8988T (cell line): ENCODE measurements at regions not wholly inside any gene's neighbourhood (a gene's known extent, or its start where the extent isn't known, plus 50 kb on each side); places are given as distances from the start of the nearest gene placed in this dataset.
"Not testable (repeated sequence)": the region's sequence is repeated elsewhere in the genome, so short reads cannot be mapped to it uniquely, and the experiment has no call there.

Source experiments
- DNase-seq: peaks from one replicate; pipeline ENCODE4 v3.0.0; 2011

GRCh38 chr9:106060885-106061284, 366.5 kb downstream of the TMEM38B start:
- DNase-seq: no peak

- DNase-seq: no peak
These were observed 367.9 kb downstream of the TMEM38B start for GRCh38 chr9:106062250-106062649.

- DNase-seq: no peak
These were observed 370.8 kb downstream of the TMEM38B start for GRCh38 chr9:106065136-106065535.

GRCh38 chr9:106065579-106066214, 371.4 kb downstream of the TMEM38B start:
- DNase-seq: no peak

- DNase-seq: no peak
These were observed 372.7 kb downstream of the TMEM38B start for GRCh38 chr9:106066940-106067524.

GRCh38 chr9:106069241-106069640, 374.9 kb downstream of the TMEM38B start:
- DNase-seq: no peak

GRCh38 chr9:106072421-106072820, 378.1 kb downstream of the TMEM38B start:
- DNase-seq: no peak

GRCh38 chr9:106074006-106074405, 379.7 kb downstream of the TMEM38B start:
- DNase-seq: no peak

GRCh38 chr9:106075236-106075959, 381.1 kb downstream of the TMEM38B start:
- no peak for DNase-seq

GRCh38 chr9:106075960-106076327, 381.6 kb downstream of the TMEM38B start:
- no peak for DNase-seq

- no peak for DNase-seq
These were observed 382.4 kb downstream of the TMEM38B start for GRCh38 chr9:106076711-106077110.

GRCh38 chr9:106077731-106078130, 383.4 kb downstream of the TMEM38B start:
- no peak for DNase-seq

- no peak for DNase-seq
These were observed 388.3 kb downstream of the TMEM38B start for GRCh38 chr9:106082621-106083020.

GRCh38 chr9:106084702-106085101, 390.4 kb downstream of the TMEM38B start:
- no peak for DNase-seq

GRCh38 chr9:106085479-106085878, 391.1 kb downstream of the TMEM38B start:
- no peak for DNase-seq

GRCh38 chr9:106092083-106092482, 397.7 kb downstream of the TMEM38B start:
- DNase-seq: no peak

- no peak for DNase-seq
These were observed 408.5 kb downstream of the TMEM38B start for GRCh38 chr9:106102821-106103220.

GRCh38 chr9:106104887-106105286, 410.5 kb downstream of the TMEM38B start:
- no peak for DNase-seq

GRCh38 chr9:106106396-106106795, 412.1 kb downstream of the TMEM38B start:
- no peak for DNase-seq

GRCh38 chr9:106107716-106108115, 413.4 kb downstream of the TMEM38B start:
- DNase-seq: no peak

- not testable (repeated sequence) for DNase-seq
These were observed 415.4 kb downstream of the TMEM38B start for GRCh38 chr9:106109706-106110105.

GRCh38 chr9:106110483-106110882, 416.1 kb downstream of the TMEM38B start:
- DNase-seq: no peak

GRCh38 chr9:106111039-106111730, 416.8 kb downstream of the TMEM38B start:
- no peak for DNase-seq

GRCh38 chr9:106112935-106113334, 418.6 kb downstream of the TMEM38B start:
- DNase-seq: no peak
